H1 (cell line): ENCODE measurements at regions not wholly inside any gene's neighbourhood (a gene's known extent, or its start where the extent isn't known, plus 50 kb on each side); places are given as distances from the start of the nearest gene placed in this dataset.

Experiments used
- POLR2A ChIP-seq, 2 experiments: IDR thresholded peaks; 1 replicate in 1 of 2; 2 replicates in 1 of 2; pipeline ENCODE4 v1.6.1; 2011; ENCODE audit warnings: low read depth in 2 of 2, low read length in 2 of 2, mild to moderate bottlenecking in 2 of 2; ENCODE audit errors: control extremely low read depth in 1 of 2
- RAD21 ChIP-seq, 2 experiments: IDR thresholded peaks in 1 of 2; conservative IDR thresholded peaks in 1 of 2; 2 replicates each; pipeline ENCODE4 v1.6.1; 2011; ENCODE audit warnings: low read depth in 2 of 2, low read length in 2 of 2, improper control_type of control experiment in 1 of 2, inconsistent platforms in 1 of 2, mild to moderate bottlenecking in 1 of 2, moderate library complexity in 1 of 2
- SP2 ChIP-seq: IDR thresholded peaks from 2 replicates; pipeline ENCODE4 v1.6.1; 2012; ENCODE audit warnings: mild to moderate bottlenecking, low read length, inconsistent platforms
- TF ChIP-seq, protein P1 (sequence below), 3 experiments: IDR thresholded peaks; 1 replicate in 2 of 3; 2 replicates in 1 of 3; pipeline versions ENCODE4 v1.5.1 to v1.6.1; 2011; ENCODE audit warnings: low read length in 3 of 3, mild to moderate bottlenecking in 3 of 3, inconsistent platforms in 2 of 3, low read depth in 1 of 3, moderate library complexity in 1 of 3; ENCODE audit not compliant: insufficient read depth in 1 of 3; ENCODE audit errors: control extremely low read depth in 1 of 3

DNA sequence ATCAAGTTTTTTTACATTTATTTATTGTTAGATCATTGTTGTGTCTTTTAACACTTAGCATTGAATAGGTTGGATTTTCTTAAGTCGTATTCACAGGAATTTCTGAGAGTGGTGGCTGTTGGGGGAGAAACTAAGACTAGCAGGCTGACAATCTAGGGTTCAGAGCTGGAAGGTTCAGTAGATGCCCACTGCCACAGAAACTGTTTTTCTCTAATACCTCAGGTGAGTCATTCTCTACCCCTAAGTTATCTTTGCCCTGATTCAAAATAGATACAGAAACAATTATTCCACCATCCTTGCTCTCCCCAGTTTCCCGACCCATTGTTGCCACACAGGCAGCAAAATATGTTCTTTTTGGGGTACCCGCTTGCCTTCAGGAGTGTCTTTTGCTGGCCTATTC is 870.8 kb upstream of the ID2 start:
- TF ChIP-seq, protein P1, sequence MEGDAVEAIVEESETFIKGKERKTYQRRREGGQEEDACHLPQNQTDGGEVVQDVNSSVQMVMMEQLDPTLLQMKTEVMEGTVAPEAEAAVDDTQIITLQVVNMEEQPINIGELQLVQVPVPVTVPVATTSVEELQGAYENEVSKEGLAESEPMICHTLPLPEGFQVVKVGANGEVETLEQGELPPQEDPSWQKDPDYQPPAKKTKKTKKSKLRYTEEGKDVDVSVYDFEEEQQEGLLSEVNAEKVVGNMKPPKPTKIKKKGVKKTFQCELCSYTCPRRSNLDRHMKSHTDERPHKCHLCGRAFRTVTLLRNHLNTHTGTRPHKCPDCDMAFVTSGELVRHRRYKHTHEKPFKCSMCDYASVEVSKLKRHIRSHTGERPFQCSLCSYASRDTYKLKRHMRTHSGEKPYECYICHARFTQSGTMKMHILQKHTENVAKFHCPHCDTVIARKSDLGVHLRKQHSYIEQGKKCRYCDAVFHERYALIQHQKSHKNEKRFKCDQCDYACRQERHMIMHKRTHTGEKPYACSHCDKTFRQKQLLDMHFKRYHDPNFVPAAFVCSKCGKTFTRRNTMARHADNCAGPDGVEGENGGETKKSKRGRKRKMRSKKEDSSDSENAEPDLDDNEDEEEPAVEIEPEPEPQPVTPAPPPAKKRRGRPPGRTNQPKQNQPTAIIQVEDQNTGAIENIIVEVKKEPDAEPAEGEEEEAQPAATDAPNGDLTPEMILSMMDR (IDR thresholded peaks at IDR 0.05; ENCODE audit: control extremely low read depth in 1 of 3, insufficient read depth in 1 of 3, low read depth in 1 of 3, low read length in 3 of 3), result no peak
- no peak for TF ChIP-seq POLR2A (IDR thresholded peaks at IDR 0.05; ENCODE audit: control extremely low read depth in 1 of 2, low read depth in 2 of 2, low read length in 2 of 2)
- no peak for TF ChIP-seq SP2
- no peak for TF ChIP-seq RAD21 (IDR thresholded peaks at IDR 0.05 in 1 of 2, conservative IDR thresholded peaks at IDR 0.05 in 1 of 2; ENCODE audit: low read depth in 2 of 2, low read length in 2 of 2)
